ENCODE measurements at regions not wholly inside any gene's neighbourhood (a gene's known extent, or its start where the extent isn't known, plus 50 kb on each side); places are given as distances from the start of the nearest gene placed in this dataset.

- Histone ChIP-seq H3K9me3 (ENCODE audit: control insufficient read depth, insufficient read depth, low read length) (peaks cover 4% of the 10 kb centered on the region; the same call in 1 of the 2 replicates), H3K27ac (ENCODE audit: low read depth, low read length) (no peak overlapping the region), H3K27me3 (ENCODE audit: control insufficient read depth, insufficient read depth, low read length) (no peaks in the 10 kb centered on the region), H3K4me3 (ENCODE audit: low read depth, low read length) (no peak overlapping the region)
- CTCF ChIA-PET = no interaction called here
- no peak for DNase-seq (ENCODE audit: low read depth, low spot score)
- no peak for TF ChIP-seq CTCF (IDR thresholded peaks at IDR 0.05; ENCODE audit: low read depth, low read length)
- POLR2A ChIA-PET = no interaction called here
These were observed 135.3 kb downstream of the WSCD1 start for GRCh38 chr17:6205525-6205924.

- Histone ChIP-seq H3K27ac (ENCODE audit: low read depth, low read length) (no peak overlapping the region), H3K27me3 (ENCODE audit: control insufficient read depth, insufficient read depth, low read length) (no peaks in the 10 kb centered on the region), H3K9me3 (ENCODE audit: control insufficient read depth, insufficient read depth, low read length) (peaks cover 4% of the 10 kb centered on the region; the same call in 1 of the 2 replicates), H3K4me3 (ENCODE audit: low read depth, low read length) (no peak overlapping the region)
- CTCF ChIA-PET = no interaction called here
- POLR2A ChIA-PET = no interaction called here
- TF ChIP-seq CTCF (IDR thresholded peaks at IDR 0.05; ENCODE audit: low read depth, low read length) = no peak
- no peak for DNase-seq (ENCODE audit: low read depth, low spot score)
These were observed 134.9 kb downstream of the WSCD1 start for GRCh38 chr17:6205033-6205432.

- ChIA-PET POLR2A (no interaction called here), CTCF (no interaction called here)
- no peak for TF ChIP-seq CTCF (IDR thresholded peaks at IDR 0.05; ENCODE audit: low read depth, low read length)
- no peak overlapping the region for H3K4me3 ChIP-seq (ENCODE audit: low read depth, low read length)
- no peaks in the 10 kb centered on the region for H3K27me3 ChIP-seq (ENCODE audit: control insufficient read depth, insufficient read depth, low read length)
- no peak for DNase-seq (ENCODE audit: low read depth, low spot score)
- H3K9me3 ChIP-seq (ENCODE audit: control insufficient read depth, insufficient read depth, low read length) = peaks cover 4% of the 10 kb centered on the region; the same call in 1 of the 2 replicates
- no peak overlapping the region for H3K27ac ChIP-seq (ENCODE audit: low read depth, low read length)
These were observed 134.1 kb downstream of the WSCD1 start for GRCh38 chr17:6204203-6204722.

GRCh38 chr17:6196355-6196754 is 126.2 kb downstream of the WSCD1 start:
- ChIA-PET POLR2A (no interaction called here), CTCF (no interaction called here)
- no peak for DNase-seq (ENCODE audit: low read depth, low spot score)
- TF ChIP-seq CTCF (IDR thresholded peaks at IDR 0.05; ENCODE audit: low read depth, low read length) = no peak
- Histone ChIP-seq H3K4me3 (ENCODE audit: low read depth, low read length) (no peak overlapping the region), H3K27me3 (ENCODE audit: control insufficient read depth, insufficient read depth, low read length) (no peaks in the 10 kb centered on the region), H3K27ac (ENCODE audit: low read depth, low read length) (no peak overlapping the region), H3K9me3 (ENCODE audit: control insufficient read depth, insufficient read depth, low read length) (peaks cover 6% of the 10 kb centered on the region)

GRCh38 chr17:6195123-6195522 is 124.9 kb downstream of the WSCD1 start:
- H3K27me3 ChIP-seq (ENCODE audit: control insufficient read depth, insufficient read depth, low read length) = no peaks in the 10 kb centered on the region
- no peak overlapping the region for H3K27ac ChIP-seq (ENCODE audit: low read depth, low read length)
- H3K4me3 ChIP-seq (ENCODE audit: low read depth, low read length) = no peak overlapping the region
- peaks cover 8% of the 10 kb centered on the region for H3K9me3 ChIP-seq (ENCODE audit: control insufficient read depth, insufficient read depth, low read length)
- ChIA-PET POLR2A (no interaction called here), CTCF (no interaction called here)
- no peak for TF ChIP-seq CTCF (IDR thresholded peaks at IDR 0.05; ENCODE audit: low read depth, low read length)
- no peak for DNase-seq (ENCODE audit: low read depth, low spot score)
